Memory B cell (primary cell): ENCODE measurements at regions not wholly inside any gene's neighbourhood (a gene's known extent, or its start where the extent isn't known, plus 50 kb on each side); places are given as distances from the start of the nearest gene placed in this dataset.

Experiments
- ATAC-seq: fragments of 150-1000 bp; cut with Tn5 transposase; 2 replicates; pipeline ENCODE4 v1.10.0; 2021; ENCODE audit warnings: low read depth, mild to moderate bottlenecking, moderate library complexity
- DNase-seq, 2 donors: peaks; one replicate each; pipeline ENCODE4 v3.0.0; 2022; ENCODE audit warnings: low spot score in 2 of 2
- H3K27ac Mint-ChIP-seq: one replicate; pipeline ENCODE4 v1.8.0; 2022; ENCODE audit warnings: mild to moderate bottlenecking, moderate library complexity, mixed read lengths
- H3K27me3 Mint-ChIP-seq: one replicate; pipeline ENCODE4 v1.8.0; 2022; ENCODE audit warnings: mixed read lengths
- H3K36me3 Mint-ChIP-seq: one replicate; pipeline ENCODE4 v1.8.0; 2022; ENCODE audit warnings: mild to moderate bottlenecking, mixed read lengths
- H3K4me1 Mint-ChIP-seq: one replicate; pipeline ENCODE4 v1.8.0; 2022; ENCODE audit warnings: mixed read lengths
- H3K4me3 Mint-ChIP-seq: one replicate; pipeline ENCODE4 v1.8.0; 2022; ENCODE audit warnings: mild to moderate bottlenecking, moderate library complexity, mixed read lengths
- H3K9me3 Mint-ChIP-seq: one replicate; pipeline ENCODE4 v1.8.0; 2022; ENCODE audit warnings: mixed read lengths

DNA sequence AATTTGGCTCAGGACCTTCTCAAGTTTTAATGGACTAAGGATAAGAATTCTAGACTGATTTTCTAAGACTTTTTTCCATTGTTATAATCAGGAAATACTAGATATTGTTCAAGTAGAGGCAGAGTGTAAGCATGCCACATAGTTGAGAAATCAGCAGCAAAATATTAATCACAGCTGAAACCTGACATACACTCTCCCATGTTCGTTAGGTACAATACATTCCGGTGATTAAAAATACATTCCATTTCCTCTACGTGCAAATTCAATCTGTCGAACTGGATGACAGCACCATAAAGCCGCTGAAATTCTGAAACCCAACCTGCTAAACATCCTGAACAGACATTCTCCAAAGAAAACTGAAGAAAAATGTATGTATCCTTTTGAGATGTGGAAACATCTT is 587.6 kb upstream of the DIPK2B start:
- Mint-ChIP-seq H3K27me3 (no peaks in the 10 kb centered on the region), H3K27ac (no peak overlapping the region), H3K4me3 (no peak overlapping the region), H3K4me1 (no peaks in the 10 kb centered on the region), H3K36me3 (no peaks in the 10 kb centered on the region), H3K9me3 (no peaks in the 10 kb centered on the region)
- no peak for DNase-seq
- no peak for ATAC-seq

GRCh38 chrX:45784590-45784989 is 583.9 kb upstream of the DIPK2B start:
- H3K36me3 Mint-ChIP-seq: no peaks in the 10 kb centered on the region
- H3K4me1 Mint-ChIP-seq: peaks cover 5% of the 10 kb centered on the region
- no peak overlapping the region for H3K4me3 Mint-ChIP-seq
- no peak overlapping the region for H3K27ac Mint-ChIP-seq
- H3K27me3 Mint-ChIP-seq: no peaks in the 10 kb centered on the region
- DNase-seq (no peak), ATAC-seq (no peak)
- no peaks in the 10 kb centered on the region for H3K9me3 Mint-ChIP-seq

- peak overlapping the region; percentile 21 for H3K27ac Mint-ChIP-seq
Observed at GRCh38 chrX:45783002-45783401, 582.3 kb upstream of the DIPK2B start.

GRCh38 chrX:45781901-45782553 is 581.4 kb upstream of the DIPK2B start:
- no peaks in the 10 kb centered on the region for H3K36me3 Mint-ChIP-seq
- H3K9me3 Mint-ChIP-seq: no peaks in the 10 kb centered on the region
- DNase-seq: no peak
- no peak overlapping the region for H3K4me3 Mint-ChIP-seq
- no peaks in the 10 kb centered on the region for H3K27me3 Mint-ChIP-seq
- no peak overlapping the region for H3K27ac Mint-ChIP-seq
- H3K4me1 Mint-ChIP-seq: peaks cover 5% of the 10 kb centered on the region
- ATAC-seq: no peak

More at GRCh38 chrX:45783002-45783401, 582.3 kb upstream of the DIPK2B start:
- DNase-seq (no peak), ATAC-seq (no peak)
- no peaks in the 10 kb centered on the region for H3K36me3 Mint-ChIP-seq
- H3K9me3 Mint-ChIP-seq: no peaks in the 10 kb centered on the region
- peaks cover 5% of the 10 kb centered on the region for H3K4me1 Mint-ChIP-seq
- H3K4me3 Mint-ChIP-seq: no peak overlapping the region
- H3K27me3 Mint-ChIP-seq: no peaks in the 10 kb centered on the region

DNA sequence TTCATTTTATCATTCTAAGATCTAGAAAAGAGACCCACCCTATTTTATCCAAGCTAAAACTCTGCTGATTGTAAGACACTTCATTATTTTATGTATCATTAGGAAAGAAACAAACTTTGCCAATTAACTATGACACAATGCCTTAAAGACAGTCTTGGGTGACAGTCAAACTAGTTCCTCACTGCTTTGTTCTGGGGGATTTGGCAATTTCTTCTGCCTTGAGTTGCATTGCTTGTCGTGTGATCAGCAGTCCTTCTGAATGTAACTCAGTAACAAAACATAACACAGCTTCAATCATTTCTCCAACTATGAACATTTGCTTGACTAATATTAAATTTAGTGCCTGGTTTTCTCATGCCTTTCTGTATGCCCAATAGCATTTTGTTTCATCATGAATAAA is 577.9 kb upstream of the DIPK2B start:
- H3K27me3 Mint-ChIP-seq: no peaks in the 10 kb centered on the region
- no peaks in the 10 kb centered on the region for H3K36me3 Mint-ChIP-seq
- H3K4me1 Mint-ChIP-seq: peaks cover 5% of the 10 kb centered on the region
- ATAC-seq: no peak
- no peaks in the 10 kb centered on the region for H3K9me3 Mint-ChIP-seq
- no peak for DNase-seq
- no peak overlapping the region for H3K4me3 Mint-ChIP-seq
- no peak overlapping the region for H3K27ac Mint-ChIP-seq

GRCh38 chrX:45777366-45777765 is 576.7 kb upstream of the DIPK2B start:
- Mint-ChIP-seq H3K27me3 (no peaks in the 10 kb centered on the region), H3K4me1 (no peaks in the 10 kb centered on the region)

DNA sequence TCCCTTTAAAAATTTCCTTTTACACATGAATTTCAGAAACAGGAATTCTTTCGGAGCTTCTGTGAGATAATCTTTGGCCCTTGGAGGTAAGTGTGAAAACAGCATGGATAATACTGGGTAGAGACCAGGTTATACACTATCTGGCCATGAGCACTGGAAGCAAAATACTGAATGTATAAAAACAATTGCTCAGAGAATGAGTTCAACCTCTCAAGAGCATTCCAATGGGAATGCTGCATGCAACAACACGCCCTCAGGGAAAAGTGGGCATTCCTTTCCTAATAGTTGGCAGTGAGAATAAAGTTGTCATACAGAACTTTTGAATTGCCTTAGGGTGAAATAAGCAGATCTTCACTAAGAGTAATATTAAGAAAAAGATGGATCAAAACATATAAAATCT is 574.8 kb upstream of the DIPK2B start:
- Mint-ChIP-seq H3K4me3 (no peak overlapping the region), H3K4me1 (peaks cover 7% of the 10 kb centered on the region), H3K9me3 (no peaks in the 10 kb centered on the region), H3K27me3 (no peaks in the 10 kb centered on the region), H3K27ac (no peak overlapping the region), H3K36me3 (no peaks in the 10 kb centered on the region)
- no peak for DNase-seq
- ATAC-seq: no peak

More at GRCh38 chrX:45777366-45777765, 576.7 kb upstream of the DIPK2B start:
- Mint-ChIP-seq H3K9me3 (no peaks in the 10 kb centered on the region), H3K27ac (no peak overlapping the region), H3K36me3 (no peaks in the 10 kb centered on the region), H3K4me3 (no peak overlapping the region)
- ATAC-seq: no peak
- DNase-seq: no peak

GRCh38 chrX:45774961-45775360 is 574.3 kb upstream of the DIPK2B start:
- DNase-seq: no peak
- ATAC-seq: no peak
- Mint-ChIP-seq H3K4me3 (no peak overlapping the region), H3K36me3 (no peaks in the 10 kb centered on the region), H3K27ac (no peak overlapping the region), H3K9me3 (no peaks in the 10 kb centered on the region), H3K4me1 (peaks cover 9% of the 10 kb centered on the region), H3K27me3 (no peaks in the 10 kb centered on the region)

DNA sequence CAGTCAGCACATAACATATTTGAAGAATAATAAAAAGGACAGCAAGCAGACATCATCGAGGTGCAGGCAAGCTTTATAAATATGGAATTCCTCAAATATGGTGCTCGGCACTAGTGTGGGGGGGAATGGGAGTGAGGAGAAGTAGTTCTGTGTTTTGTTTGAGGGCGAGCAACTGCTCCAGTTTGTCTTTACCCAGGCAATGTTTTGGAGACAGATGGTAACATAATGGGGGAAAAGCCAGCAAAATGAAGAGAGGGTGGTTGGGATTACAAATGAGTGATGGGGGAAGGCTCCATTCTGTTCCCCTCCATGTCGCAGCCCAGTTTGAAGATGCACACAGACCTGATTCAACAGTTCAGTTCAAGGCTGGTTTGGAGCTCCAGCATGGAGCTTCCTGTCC is 572.9 kb upstream of the DIPK2B start:
- no peak for DNase-seq
- peaks cover 11% of the 10 kb centered on the region for H3K4me1 Mint-ChIP-seq
- no peaks in the 10 kb centered on the region for H3K36me3 Mint-ChIP-seq

DNA sequence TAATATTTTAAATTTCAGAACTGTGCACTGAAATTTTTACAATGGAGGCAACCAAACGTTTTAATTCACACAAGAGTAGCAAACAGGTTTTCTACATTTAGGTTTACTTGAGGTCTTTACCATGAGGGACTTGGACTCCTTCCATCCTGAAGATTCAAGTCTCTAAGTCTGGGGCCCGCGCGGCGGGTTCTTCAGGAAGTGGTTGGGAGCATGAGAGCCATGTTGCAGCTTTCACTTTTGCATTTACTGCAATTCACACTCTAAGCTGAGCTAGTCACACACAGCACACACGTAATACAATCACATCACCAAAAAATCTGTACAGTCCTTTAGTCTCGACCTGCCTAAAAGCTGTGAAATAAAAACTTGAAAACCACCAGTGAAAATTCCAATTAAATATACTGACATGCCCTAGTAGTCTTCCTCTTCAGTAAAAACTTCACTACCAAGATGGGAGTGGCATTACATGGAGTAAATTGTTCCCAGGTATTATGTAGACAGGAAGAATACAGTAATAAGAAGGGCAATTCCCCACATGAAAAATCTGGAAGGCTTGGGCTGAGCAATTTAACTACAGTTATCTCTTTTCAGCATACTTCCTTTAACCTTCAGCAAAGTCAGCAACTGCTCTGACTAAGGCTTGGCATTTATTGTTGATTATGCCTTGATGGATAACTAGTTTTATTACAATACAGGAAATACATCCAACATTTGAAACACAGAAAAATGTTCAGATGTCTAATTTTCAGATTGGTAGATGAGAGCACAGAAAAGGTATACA is 571.1 kb upstream of the DIPK2B start:
- DNase-seq (peak in 1 of 2 donors; percentile 9), ATAC-seq (peak; percentile 46)
- H3K4me3 Mint-ChIP-seq: peak overlapping the region; percentile 81
- no peaks in the 10 kb centered on the region for H3K9me3 Mint-ChIP-seq
- H3K4me1 Mint-ChIP-seq: peaks cover 18% of the 10 kb centered on the region
- no peaks in the 10 kb centered on the region for H3K27me3 Mint-ChIP-seq
- H3K27ac Mint-ChIP-seq: peak overlapping the region; percentile 93
- H3K36me3 Mint-ChIP-seq: no peaks in the 10 kb centered on the region

More for the DNA sequence above, 572.9 kb upstream of the DIPK2B start:
- Mint-ChIP-seq H3K27ac (peak overlapping the region; percentile 65), H3K27me3 (no peaks in the 10 kb centered on the region), H3K4me3 (no peak overlapping the region), H3K9me3 (no peaks in the 10 kb centered on the region)
- no peak for ATAC-seq

DNA sequence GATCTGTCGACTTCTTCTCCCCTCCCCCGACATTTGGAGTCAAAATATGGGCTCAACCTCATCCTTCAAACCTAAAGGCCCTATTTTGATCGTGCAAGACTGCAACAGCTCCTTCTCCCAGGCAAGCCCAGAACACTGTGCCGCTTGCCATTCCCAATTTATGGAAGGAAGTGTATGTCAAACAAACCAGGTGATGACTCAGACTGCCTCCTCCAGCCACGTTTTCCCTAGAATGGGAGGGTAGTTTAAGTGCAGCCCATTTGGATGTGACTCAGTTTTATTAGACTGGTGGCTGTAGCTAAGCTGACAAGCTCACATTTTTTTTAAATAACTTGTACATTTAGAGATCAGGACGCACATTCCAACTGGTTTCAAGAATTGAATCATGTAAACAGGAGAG is 570.4 kb upstream of the DIPK2B start:
- H3K27me3 Mint-ChIP-seq: no peaks in the 10 kb centered on the region
- no peaks in the 10 kb centered on the region for H3K9me3 Mint-ChIP-seq
- no peaks in the 10 kb centered on the region for H3K36me3 Mint-ChIP-seq
- peak overlapping the region; percentile 93 for H3K27ac Mint-ChIP-seq
- H3K4me3 Mint-ChIP-seq: peak overlapping the region; percentile 81
- H3K4me1 Mint-ChIP-seq: peaks cover 18% of the 10 kb centered on the region
- DNase-seq: no peak
- ATAC-seq: no peak

GRCh38 chrX:45769761-45770582 is 569.3 kb upstream of the DIPK2B start:
- ATAC-seq (peak; percentile 81), DNase-seq (peak in 1 of 2 donors; percentile 34)
- H3K36me3 Mint-ChIP-seq: no peaks in the 10 kb centered on the region
- H3K27me3 Mint-ChIP-seq: no peaks in the 10 kb centered on the region
- no peaks in the 10 kb centered on the region for H3K9me3 Mint-ChIP-seq
- H3K4me1 Mint-ChIP-seq: peaks cover 27% of the 10 kb centered on the region
- peak overlapping the region; percentile 93 for H3K4me3 Mint-ChIP-seq
- H3K27ac Mint-ChIP-seq: peak overlapping the region; percentile 92

- no peaks in the 10 kb centered on the region for H3K36me3 Mint-ChIP-seq
- no peak for ATAC-seq
Observed at GRCh38 chrX:45768666-45769236, 568.1 kb upstream of the DIPK2B start.

More at GRCh38 chrX:45768666-45769236, 568.1 kb upstream of the DIPK2B start:
- H3K4me3 Mint-ChIP-seq: peak overlapping the region; percentile 93
- H3K9me3 Mint-ChIP-seq: no peaks in the 10 kb centered on the region
- H3K4me1 Mint-ChIP-seq: peaks cover 27% of the 10 kb centered on the region
- no peak for DNase-seq
- H3K27me3 Mint-ChIP-seq: no peaks in the 10 kb centered on the region
- peak overlapping the region; percentile 92 for H3K27ac Mint-ChIP-seq
